DOHH2 (cell line): ENCODE measurements at regions not wholly inside any gene's neighbourhood (a gene's known extent, or its start where the extent isn't known, plus 50 kb on each side); places are given as distances from the start of the nearest gene placed in this dataset.

Experiments
- EZH2phosphoT487 ChIP-seq: fragments of 200-600 bp; sonication (generic); IDR thresholded peaks from 2 replicates; pipeline ENCODE4 v1.6.1; 2017; ENCODE audit warnings: borderline replicate concordance, mild to moderate bottlenecking, antibody characterized with exemption, low read length, moderate library complexity, mixed read lengths
- TF ChIP-seq, protein P1 (sequence below): fragments of 200-600 bp; sonication (generic); IDR thresholded peaks from one replicate; pipeline ENCODE4 v1.5.1; 2014; ENCODE audit warnings: antibody characterized with exemption, mild to moderate bottlenecking, low read depth, low read length; ENCODE audit not compliant: poor library complexity, severe bottlenecking

DNA sequence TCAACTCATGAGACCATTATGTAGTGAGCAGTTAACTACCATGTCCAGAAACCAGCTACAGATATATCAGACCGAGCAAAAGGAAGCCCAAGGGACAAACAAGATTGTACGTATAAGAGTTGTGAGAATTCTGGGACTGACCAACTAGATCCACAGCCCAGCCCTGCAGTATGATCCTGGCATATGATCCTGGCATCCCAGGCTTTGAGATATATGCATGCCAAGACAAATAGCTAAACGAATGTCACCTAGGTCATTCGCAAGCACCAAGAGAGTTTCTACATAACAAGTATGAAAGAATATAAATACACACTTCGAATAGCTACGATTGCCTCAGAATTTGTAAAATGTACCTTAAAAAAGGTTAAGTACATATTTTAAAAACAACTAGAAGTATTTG, 56.4 kb upstream of the PMPCB start:
- TF ChIP-seq, protein P1, sequence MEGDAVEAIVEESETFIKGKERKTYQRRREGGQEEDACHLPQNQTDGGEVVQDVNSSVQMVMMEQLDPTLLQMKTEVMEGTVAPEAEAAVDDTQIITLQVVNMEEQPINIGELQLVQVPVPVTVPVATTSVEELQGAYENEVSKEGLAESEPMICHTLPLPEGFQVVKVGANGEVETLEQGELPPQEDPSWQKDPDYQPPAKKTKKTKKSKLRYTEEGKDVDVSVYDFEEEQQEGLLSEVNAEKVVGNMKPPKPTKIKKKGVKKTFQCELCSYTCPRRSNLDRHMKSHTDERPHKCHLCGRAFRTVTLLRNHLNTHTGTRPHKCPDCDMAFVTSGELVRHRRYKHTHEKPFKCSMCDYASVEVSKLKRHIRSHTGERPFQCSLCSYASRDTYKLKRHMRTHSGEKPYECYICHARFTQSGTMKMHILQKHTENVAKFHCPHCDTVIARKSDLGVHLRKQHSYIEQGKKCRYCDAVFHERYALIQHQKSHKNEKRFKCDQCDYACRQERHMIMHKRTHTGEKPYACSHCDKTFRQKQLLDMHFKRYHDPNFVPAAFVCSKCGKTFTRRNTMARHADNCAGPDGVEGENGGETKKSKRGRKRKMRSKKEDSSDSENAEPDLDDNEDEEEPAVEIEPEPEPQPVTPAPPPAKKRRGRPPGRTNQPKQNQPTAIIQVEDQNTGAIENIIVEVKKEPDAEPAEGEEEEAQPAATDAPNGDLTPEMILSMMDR, result no peak
- no peak for TF ChIP-seq EZH2phosphoT487
